ENCODE measurements at regions not wholly inside any gene's neighbourhood (a gene's known extent, or its start where the extent isn't known, plus 50 kb on each side); places are given as distances from the start of the nearest gene placed in this dataset.

DNA sequence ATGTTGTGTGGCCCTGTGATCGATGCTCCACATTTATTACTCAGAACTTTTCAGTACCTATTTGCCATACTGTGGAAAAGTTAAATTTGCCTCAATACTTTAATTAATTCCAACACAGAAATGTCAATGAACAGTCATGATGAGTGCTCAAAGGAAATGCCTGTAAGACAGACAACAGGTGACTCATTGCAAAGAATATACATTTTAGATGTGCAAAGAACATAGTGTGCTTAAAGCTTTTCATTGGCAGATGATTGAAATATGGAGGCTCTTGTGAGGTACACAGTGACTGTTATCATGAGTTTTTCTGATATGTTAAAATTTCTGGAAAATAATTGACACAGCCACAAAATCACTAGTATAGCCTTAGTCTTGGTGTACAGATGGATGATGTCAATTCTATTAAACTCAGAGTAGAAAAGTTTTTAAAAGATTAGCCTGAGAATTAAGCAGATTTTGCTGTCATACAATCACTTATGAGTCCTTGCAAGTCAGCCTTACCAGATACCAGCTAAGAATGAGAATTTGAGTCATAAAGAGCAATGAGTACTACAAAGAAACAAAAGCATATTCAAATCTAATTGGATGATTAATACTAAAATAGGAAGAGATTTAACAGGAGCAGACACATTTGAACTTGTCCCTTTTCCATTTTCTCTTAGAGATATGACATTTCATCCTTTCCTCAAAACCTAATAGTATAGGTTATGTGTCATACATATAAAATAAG, 544.1 kb downstream of the KCNH5 start:
- TF ChIP-seq, protein P1, sequence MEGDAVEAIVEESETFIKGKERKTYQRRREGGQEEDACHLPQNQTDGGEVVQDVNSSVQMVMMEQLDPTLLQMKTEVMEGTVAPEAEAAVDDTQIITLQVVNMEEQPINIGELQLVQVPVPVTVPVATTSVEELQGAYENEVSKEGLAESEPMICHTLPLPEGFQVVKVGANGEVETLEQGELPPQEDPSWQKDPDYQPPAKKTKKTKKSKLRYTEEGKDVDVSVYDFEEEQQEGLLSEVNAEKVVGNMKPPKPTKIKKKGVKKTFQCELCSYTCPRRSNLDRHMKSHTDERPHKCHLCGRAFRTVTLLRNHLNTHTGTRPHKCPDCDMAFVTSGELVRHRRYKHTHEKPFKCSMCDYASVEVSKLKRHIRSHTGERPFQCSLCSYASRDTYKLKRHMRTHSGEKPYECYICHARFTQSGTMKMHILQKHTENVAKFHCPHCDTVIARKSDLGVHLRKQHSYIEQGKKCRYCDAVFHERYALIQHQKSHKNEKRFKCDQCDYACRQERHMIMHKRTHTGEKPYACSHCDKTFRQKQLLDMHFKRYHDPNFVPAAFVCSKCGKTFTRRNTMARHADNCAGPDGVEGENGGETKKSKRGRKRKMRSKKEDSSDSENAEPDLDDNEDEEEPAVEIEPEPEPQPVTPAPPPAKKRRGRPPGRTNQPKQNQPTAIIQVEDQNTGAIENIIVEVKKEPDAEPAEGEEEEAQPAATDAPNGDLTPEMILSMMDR (conservative IDR thresholded peaks at IDR 0.05; ENCODE audit: low read depth, low read length), result no peak
- no peak for TF ChIP-seq MAFK (IDR thresholded peaks at IDR 0.05; ENCODE audit: low read depth, low read length)
- no peak for TF ChIP-seq MXI1 (IDR thresholded peaks at IDR 0.05; ENCODE audit: borderline replicate concordance, low read depth, low read length)
- no peak for TF ChIP-seq MAZ (IDR thresholded peaks at IDR 0.05; ENCODE audit: borderline replicate concordance, low read depth, low read length)

Data from IMR-90 (cell line).